ENCODE measurements at regions not wholly inside any gene's neighbourhood (a gene's known extent, or its start where the extent isn't known, plus 50 kb on each side); places are given as distances from the start of the nearest gene placed in this dataset.

DNA sequence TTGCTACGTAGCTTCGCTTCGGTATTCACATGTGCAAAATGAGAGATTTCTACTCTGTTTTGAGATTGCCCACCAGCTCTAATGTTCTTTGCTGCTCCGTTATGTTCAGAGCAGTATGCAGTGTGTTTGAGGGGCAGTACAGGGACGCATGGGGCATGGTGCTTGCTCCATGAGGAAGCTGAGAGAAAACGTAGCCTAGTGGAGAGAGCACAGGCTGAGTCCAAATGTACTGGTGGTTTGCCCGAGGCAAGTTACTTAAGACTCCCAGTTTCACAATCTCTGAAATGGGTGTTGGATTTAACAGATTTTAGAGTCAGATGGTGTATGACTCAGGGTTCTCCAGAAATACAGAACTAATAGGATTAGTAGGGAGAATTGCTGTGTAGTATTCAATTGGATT, 310.5 kb downstream of the ETNK1 start:
- ATAC-seq (peak; percentile 63 to 68), FAIRE-seq (no peak), DNase-seq (ENCODE audit: low read depth in 1 of 2, low spot score in 1 of 2) (peak in 1 of 2 experiments; percentile 11)
- Histone ChIP-seq H3K4me1 (no peaks in the 10 kb centered on the region), H3K4me3 (peak overlapping the region; percentile 38), H3K4me2 (peak overlapping the region; percentile 86), H3K9me3 (no peaks in the 10 kb centered on the region), H3K27ac (no peak overlapping the region)
- POLR2A ChIA-PET = no interaction called here
- no peak for TF ChIP-seq MAZ (IDR thresholded peaks at IDR 0.05; ENCODE audit: borderline replicate concordance, low read depth, low read length)
- no peak for TF ChIP-seq JUNB (IDR thresholded peaks at IDR 0.05)
- no peak for TF ChIP-seq POLR2A (IDR thresholded peaks at IDR 0.05; ENCODE audit: low read length)
- no peak for TF ChIP-seq HDAC2 (IDR thresholded peaks at IDR 0.05)
- TF ChIP-seq NR3C1 (IDR thresholded peaks at IDR 0.05) = no peak
- TF ChIP-seq, protein P1, sequence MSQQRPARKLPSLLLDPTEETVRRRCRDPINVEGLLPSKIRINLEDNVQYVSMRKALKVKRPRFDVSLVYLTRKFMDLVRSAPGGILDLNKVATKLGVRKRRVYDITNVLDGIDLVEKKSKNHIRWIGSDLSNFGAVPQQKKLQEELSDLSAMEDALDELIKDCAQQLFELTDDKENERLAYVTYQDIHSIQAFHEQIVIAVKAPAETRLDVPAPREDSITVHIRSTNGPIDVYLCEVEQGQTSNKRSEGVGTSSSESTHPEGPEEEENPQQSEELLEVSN (IDR thresholded peaks at IDR 0.05; ENCODE audit: borderline replicate concordance, low read depth) = no peak
- TF ChIP-seq JUN (IDR thresholded peaks at IDR 0.05) = no peak
- no peak for TF ChIP-seq RCOR1 (IDR thresholded peaks at IDR 0.05; ENCODE audit: low read depth, low read length)
- TF ChIP-seq POLR2AphosphoS2 (conservative IDR thresholded peaks at IDR 0.05; ENCODE audit: low read length) = no peak
- TF ChIP-seq FOSL2 (IDR thresholded peaks at IDR 0.05) = no peak
- no peak for TF ChIP-seq FOSL2 (CRISPR knock-in tag; IDR thresholded peaks at IDR 0.05)
- TF ChIP-seq, protein P2, sequence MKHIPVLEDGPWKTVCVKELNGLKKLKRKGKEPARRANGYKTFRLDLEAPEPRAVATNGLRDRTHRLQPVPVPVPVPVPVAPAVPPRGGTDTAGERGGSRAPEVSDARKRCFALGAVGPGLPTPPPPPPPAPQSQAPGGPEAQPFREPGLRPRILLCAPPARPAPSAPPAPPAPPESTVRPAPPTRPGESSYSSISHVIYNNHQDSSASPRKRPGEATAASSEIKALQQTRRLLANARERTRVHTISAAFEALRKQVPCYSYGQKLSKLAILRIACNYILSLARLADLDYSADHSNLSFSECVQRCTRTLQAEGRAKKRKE (CRISPR knock-in tag; IDR thresholded peaks at IDR 0.05; ENCODE audit: low read depth) = no peak
- TF ChIP-seq HOXB5 (CRISPR knock-in tag; IDR thresholded peaks at IDR 0.05) = no peak
- no peak for TF ChIP-seq HEYL (CRISPR knock-in tag; IDR thresholded peaks at IDR 0.05)
- no peak for TF ChIP-seq BHLHE40 (IDR thresholded peaks at IDR 0.05; ENCODE audit: low read depth, low read length)
- TF ChIP-seq HOXA7 (CRISPR knock-in tag; IDR thresholded peaks at IDR 0.05) = no peak
- TF ChIP-seq EHF (CRISPR knock-in tag; IDR thresholded peaks at IDR 0.05) = no peak
- no peak for TF ChIP-seq BCL3 (IDR thresholded peaks at IDR 0.05)
- 12% methylated on average over 7 of the region's 7 CpGs for WGBS (ENCODE audit: missing lambda C conversion rate)
- CTCF ChIA-PET = interaction anchor here (0.5 to 1.8 kb wide), 2 partner anchors 11 to 79 kb away, joined by 5 to 6 read pairs; no protein-coding TSS in a partner anchor

DNA sequence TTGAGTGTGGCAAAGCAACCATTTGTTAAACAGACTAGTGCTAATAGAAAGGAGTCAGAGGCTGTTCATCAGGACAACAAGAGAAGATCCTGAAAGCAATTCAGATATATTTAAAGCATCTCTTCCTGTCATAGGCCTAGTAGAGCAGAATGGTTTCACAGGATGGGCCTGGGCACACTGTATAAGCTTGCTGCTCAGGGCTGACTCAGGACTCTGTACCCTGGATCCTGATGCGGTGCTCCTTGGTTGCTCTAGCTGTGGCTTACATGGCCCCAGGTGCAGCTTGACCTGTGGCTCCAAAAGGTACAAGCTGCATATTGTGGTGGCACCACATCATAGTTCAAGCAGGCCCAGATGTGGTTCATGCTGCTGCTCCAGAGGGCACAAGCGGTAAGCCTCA, 313.4 kb downstream of the ETNK1 start:
- CTCF ChIA-PET = interaction anchor here (1.0 kb wide), 1 partner anchor 12 kb away, joined by 4 read pairs; no protein-coding TSS in a partner anchor
- no peaks in the 10 kb centered on the region for H3K4me1 ChIP-seq
- 85% methylated on average over 2 of the region's 2 CpGs for WGBS (ENCODE audit: missing lambda C conversion rate)

More for the DNA sequence above, 313.4 kb downstream of the ETNK1 start:
- Histone ChIP-seq H3K4me3 (no peak overlapping the region), H3K4me2 (no peak overlapping the region), H3K9me3 (no peaks in the 10 kb centered on the region), H3K27ac (no peak overlapping the region)
- POLR2A ChIA-PET = no interaction called here
- ATAC-seq (no peak), FAIRE-seq (no peak), DNase-seq (ENCODE audit: low read depth in 1 of 2, low spot score in 1 of 2) (no peak)
- TF ChIP-seq USF2 (IDR thresholded peaks at IDR 0.05) (no peak), POLR2AphosphoS2 (conservative IDR thresholded peaks at IDR 0.05; ENCODE audit: low read length) (no peak), TP53 (CRISPR knock-in tag; IDR thresholded peaks at IDR 0.05) (no peak), RCOR1 (IDR thresholded peaks at IDR 0.05; ENCODE audit: low read depth, low read length) (no peak), MAFK (IDR thresholded peaks at IDR 0.05; ENCODE audit: partially characterized antibody) (no peak), CBX8 (IDR thresholded peaks at IDR 0.05) (no peak), HOXB13 (CRISPR knock-in tag; IDR thresholded peaks at IDR 0.05; ENCODE audit: low read depth) (no peak), ZC3H11A (IDR thresholded peaks at IDR 0.05) (no peak), ZNF302 (CRISPR knock-in tag; IDR thresholded peaks at IDR 0.05) (no peak), GATA3 (IDR thresholded peaks at IDR 0.05; ENCODE audit: borderline replicate concordance) (no peak), ELK1 (IDR thresholded peaks at IDR 0.05; ENCODE audit: low read depth, low read length) (no peak)
- TF ChIP-seq, protein P2 (CRISPR knock-in tag; IDR thresholded peaks at IDR 0.05; ENCODE audit: low read depth) = no peak

Measured in A549 (cell line).